HuH-7.5 (cell line): ENCODE measurements at regions not wholly inside any gene's neighbourhood (a gene's known extent, or its start where the extent isn't known, plus 50 kb on each side); places are given as distances from the start of the nearest gene placed in this dataset.

Source experiments
- DNase-seq: peaks from one replicate; pipeline ENCODE4 v3.0.0; 2011; ENCODE audit warnings: low spot score

GRCh38 chr4:34037280-34037679 is 2207.0 kb downstream of the ARAP2 start:
- DNase-seq, result no peak

- DNase-seq, result no peak
Observed at GRCh38 chr4:34039766-34040165, 2204.5 kb downstream of the ARAP2 start.

- no peak for DNase-seq
Observed at GRCh38 chr4:34043131-34043530, 2201.2 kb downstream of the ARAP2 start.

GRCh38 chr4:34046580-34046979 is 2197.7 kb downstream of the ARAP2 start:
- no peak for DNase-seq

GRCh38 chr4:34047363-34047762 is 2197.0 kb downstream of the ARAP2 start:
- DNase-seq, result no peak

GRCh38 chr4:34066126-34066525 is 2178.2 kb downstream of the ARAP2 start:
- DNase-seq, result no peak

- no peak for DNase-seq
Observed at GRCh38 chr4:34091451-34091850, 2152.9 kb downstream of the ARAP2 start.

- DNase-seq, result no peak
Observed at GRCh38 chr4:34094114-34094513, 2150.2 kb downstream of the ARAP2 start.

GRCh38 chr4:34105311-34105710 is 2139.0 kb downstream of the ARAP2 start:
- DNase-seq, result no peak

GRCh38 chr4:34108391-34108790 is 2135.9 kb downstream of the ARAP2 start:
- DNase-seq, result no peak

- DNase-seq, result no peak
Observed at GRCh38 chr4:34112573-34112972, 2131.7 kb downstream of the ARAP2 start.

- no peak for DNase-seq
Observed at GRCh38 chr4:34138385-34138784, 2105.9 kb downstream of the ARAP2 start.

- no peak for DNase-seq
Observed at GRCh38 chr4:34139346-34139745, 2105.0 kb downstream of the ARAP2 start.

- DNase-seq, result no peak
Observed at GRCh38 chr4:34148322-34148908, 2095.9 kb downstream of the ARAP2 start.

GRCh38 chr4:34157547-34157946 is 2086.8 kb downstream of the ARAP2 start:
- no peak for DNase-seq

- no peak for DNase-seq
Observed at GRCh38 chr4:34158878-34159277, 2085.4 kb downstream of the ARAP2 start.

- no peak for DNase-seq
Observed at GRCh38 chr4:34170946-34171345, 2073.4 kb downstream of the ARAP2 start.

GRCh38 chr4:34176609-34177008 is 2067.7 kb downstream of the ARAP2 start:
- DNase-seq, result no peak

- DNase-seq, result no peak
Observed at GRCh38 chr4:34178476-34178875, 2065.8 kb downstream of the ARAP2 start.

GRCh38 chr4:34181311-34181841 is 2062.9 kb downstream of the ARAP2 start:
- no peak for DNase-seq

- no peak for DNase-seq
Observed at GRCh38 chr4:34181891-34182290, 2062.4 kb downstream of the ARAP2 start.

GRCh38 chr4:34182306-34182705 is 2062.0 kb downstream of the ARAP2 start:
- DNase-seq, result no peak

GRCh38 chr4:34183926-34184325 is 2060.4 kb downstream of the ARAP2 start:
- no peak for DNase-seq

GRCh38 chr4:34187056-34187455 is 2057.3 kb downstream of the ARAP2 start:
- no peak for DNase-seq
